HL-60 (cell line): ENCODE measurements at regions not wholly inside any gene's neighbourhood (a gene's known extent, or its start where the extent isn't known, plus 50 kb on each side); places are given as distances from the start of the nearest gene placed in this dataset.
"Not testable (repeated sequence)": the region's sequence is repeated elsewhere in the genome, so short reads cannot be mapped to it uniquely, and the experiment has no call there.

Source experiments
- DNase-seq, 2 experiments: peaks; one replicate each; pipeline ENCODE4 v3.0.0-alpha.2; 2010 to 2020; ENCODE audit warnings: low read depth in 1 of 2, low spot score in 1 of 2
- H3K27ac ChIP-seq: fragments of 250-450 bp; sonication (Bioruptor Pico); replicated peaks from 2 replicates; pipeline ENCODE4 v1.5.1; 2020; ENCODE audit warnings: mild to moderate bottlenecking, moderate library complexity
- H3K27me3 ChIP-seq: fragments of 250-450 bp; sonication (Bioruptor Pico); 2 replicates; pipeline ENCODE4 v1.5.1; 2021; ENCODE audit warnings: mild to moderate bottlenecking, moderate library complexity; ENCODE audit not compliant: insufficient read depth, poor library complexity, severe bottlenecking
- H3K4me3 ChIP-seq: replicated peaks from 2 replicates; pipeline ENCODE4 v1.5.1; 2011; ENCODE audit warnings: mild to moderate bottlenecking, control low read depth, low read length; ENCODE audit not compliant: insufficient read depth
- GABPA ChIP-seq: IDR thresholded peaks from 2 replicates; pipeline ENCODE4 v1.6.1; 2012; ENCODE audit warnings: low read depth
- POLR2AphosphoS5 ChIP-seq: IDR thresholded peaks from 2 replicates; pipeline ENCODE4 v1.6.1; 2012; ENCODE audit warnings: low read depth
- SPI1 ChIP-seq: IDR thresholded peaks from 2 replicates; pipeline ENCODE4 v1.6.1; 2012; ENCODE audit warnings: low read depth, mild to moderate bottlenecking, borderline replicate concordance
- TF ChIP-seq, protein P1 (sequence below): IDR thresholded peaks from one replicate; pipeline ENCODE4 v1.5.1; 2011; ENCODE audit warnings: low read length, control low read depth, inconsistent platforms; ENCODE audit not compliant: insufficient read depth
- TF ChIP-seq, protein P2 (sequence below): IDR thresholded peaks from 2 replicates; pipeline ENCODE4 v1.6.1; 2012; ENCODE audit warnings: low read depth; ENCODE audit not compliant: insufficient replicate concordance

DNA sequence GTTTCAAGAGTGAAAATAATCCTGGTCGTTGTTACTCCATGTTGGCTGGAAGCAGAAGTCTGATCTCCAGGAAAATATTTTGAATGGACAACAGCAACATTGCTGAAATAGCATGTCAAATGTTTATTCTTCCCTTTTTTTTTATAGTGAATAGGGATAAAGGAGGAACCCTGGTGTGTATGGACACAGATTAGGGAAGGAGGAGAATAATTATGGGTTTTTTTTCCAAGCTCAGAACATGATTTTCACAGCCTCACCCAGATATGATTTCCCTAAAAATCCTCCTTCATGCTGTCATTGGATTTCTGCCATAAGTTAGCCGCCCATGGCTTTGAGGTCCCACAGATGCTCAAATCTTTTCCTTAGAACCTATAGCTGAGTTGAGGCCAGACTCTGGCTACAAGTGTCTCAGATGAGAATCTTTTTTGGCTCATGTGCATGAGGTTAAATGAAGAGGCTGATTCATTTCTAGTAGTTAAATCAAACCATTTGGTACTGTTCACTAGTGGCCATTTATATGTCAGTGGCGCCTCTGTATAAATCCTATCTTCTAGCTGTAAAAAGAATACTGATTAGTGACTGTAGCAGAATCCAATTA lies 65.5 kb upstream of the LIFR start:
- no peak overlapping the region for H3K4me3 ChIP-seq
- no peak overlapping the region for H3K27ac ChIP-seq
- H3K27me3 ChIP-seq = no peaks in the 10 kb centered on the region
- no peak for DNase-seq
- no peak for TF ChIP-seq POLR2AphosphoS5
- TF ChIP-seq, protein P1, sequence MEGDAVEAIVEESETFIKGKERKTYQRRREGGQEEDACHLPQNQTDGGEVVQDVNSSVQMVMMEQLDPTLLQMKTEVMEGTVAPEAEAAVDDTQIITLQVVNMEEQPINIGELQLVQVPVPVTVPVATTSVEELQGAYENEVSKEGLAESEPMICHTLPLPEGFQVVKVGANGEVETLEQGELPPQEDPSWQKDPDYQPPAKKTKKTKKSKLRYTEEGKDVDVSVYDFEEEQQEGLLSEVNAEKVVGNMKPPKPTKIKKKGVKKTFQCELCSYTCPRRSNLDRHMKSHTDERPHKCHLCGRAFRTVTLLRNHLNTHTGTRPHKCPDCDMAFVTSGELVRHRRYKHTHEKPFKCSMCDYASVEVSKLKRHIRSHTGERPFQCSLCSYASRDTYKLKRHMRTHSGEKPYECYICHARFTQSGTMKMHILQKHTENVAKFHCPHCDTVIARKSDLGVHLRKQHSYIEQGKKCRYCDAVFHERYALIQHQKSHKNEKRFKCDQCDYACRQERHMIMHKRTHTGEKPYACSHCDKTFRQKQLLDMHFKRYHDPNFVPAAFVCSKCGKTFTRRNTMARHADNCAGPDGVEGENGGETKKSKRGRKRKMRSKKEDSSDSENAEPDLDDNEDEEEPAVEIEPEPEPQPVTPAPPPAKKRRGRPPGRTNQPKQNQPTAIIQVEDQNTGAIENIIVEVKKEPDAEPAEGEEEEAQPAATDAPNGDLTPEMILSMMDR = no peak
- no peak for TF ChIP-seq GABPA
- TF ChIP-seq, protein P2, sequence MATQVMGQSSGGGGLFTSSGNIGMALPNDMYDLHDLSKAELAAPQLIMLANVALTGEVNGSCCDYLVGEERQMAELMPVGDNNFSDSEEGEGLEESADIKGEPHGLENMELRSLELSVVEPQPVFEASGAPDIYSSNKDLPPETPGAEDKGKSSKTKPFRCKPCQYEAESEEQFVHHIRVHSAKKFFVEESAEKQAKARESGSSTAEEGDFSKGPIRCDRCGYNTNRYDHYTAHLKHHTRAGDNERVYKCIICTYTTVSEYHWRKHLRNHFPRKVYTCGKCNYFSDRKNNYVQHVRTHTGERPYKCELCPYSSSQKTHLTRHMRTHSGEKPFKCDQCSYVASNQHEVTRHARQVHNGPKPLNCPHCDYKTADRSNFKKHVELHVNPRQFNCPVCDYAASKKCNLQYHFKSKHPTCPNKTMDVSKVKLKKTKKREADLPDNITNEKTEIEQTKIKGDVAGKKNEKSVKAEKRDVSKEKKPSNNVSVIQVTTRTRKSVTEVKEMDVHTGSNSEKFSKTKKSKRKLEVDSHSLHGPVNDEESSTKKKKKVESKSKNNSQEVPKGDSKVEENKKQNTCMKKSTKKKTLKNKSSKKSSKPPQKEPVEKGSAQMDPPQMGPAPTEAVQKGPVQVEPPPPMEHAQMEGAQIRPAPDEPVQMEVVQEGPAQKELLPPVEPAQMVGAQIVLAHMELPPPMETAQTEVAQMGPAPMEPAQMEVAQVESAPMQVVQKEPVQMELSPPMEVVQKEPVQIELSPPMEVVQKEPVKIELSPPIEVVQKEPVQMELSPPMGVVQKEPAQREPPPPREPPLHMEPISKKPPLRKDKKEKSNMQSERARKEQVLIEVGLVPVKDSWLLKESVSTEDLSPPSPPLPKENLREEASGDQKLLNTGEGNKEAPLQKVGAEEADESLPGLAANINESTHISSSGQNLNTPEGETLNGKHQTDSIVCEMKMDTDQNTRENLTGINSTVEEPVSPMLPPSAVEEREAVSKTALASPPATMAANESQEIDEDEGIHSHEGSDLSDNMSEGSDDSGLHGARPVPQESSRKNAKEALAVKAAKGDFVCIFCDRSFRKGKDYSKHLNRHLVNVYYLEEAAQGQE = no peak
- TF ChIP-seq SPI1 = no peak

DNA sequence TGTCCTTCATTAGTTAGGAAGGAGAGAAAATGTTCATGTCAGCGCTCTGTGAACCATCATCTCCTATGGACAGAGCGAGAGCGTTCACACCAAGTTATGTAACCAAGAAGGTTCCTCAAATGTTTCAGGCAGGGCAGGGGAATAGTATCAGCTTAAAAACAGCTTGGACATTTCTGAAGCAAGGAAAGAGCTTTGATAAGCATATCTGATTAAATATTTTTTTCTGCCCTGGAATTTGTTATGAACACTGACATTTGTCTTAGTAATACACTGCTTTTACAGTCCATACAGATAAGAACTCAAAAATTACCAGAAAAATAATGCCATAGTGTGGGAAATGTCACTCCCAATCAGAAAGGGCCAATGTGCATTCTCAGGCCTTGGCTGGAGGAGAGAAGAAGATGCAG lies 66.3 kb upstream of the LIFR start:
- Histone ChIP-seq H3K4me3 (no peak overlapping the region), H3K27me3 (no peaks in the 10 kb centered on the region), H3K27ac (no peak overlapping the region)
- DNase-seq = no peak
- TF ChIP-seq, protein P1 = no peak
- TF ChIP-seq SPI1 (no peak), GABPA (no peak), POLR2AphosphoS5 (no peak)
- TF ChIP-seq, protein P2 = no peak

DNA sequence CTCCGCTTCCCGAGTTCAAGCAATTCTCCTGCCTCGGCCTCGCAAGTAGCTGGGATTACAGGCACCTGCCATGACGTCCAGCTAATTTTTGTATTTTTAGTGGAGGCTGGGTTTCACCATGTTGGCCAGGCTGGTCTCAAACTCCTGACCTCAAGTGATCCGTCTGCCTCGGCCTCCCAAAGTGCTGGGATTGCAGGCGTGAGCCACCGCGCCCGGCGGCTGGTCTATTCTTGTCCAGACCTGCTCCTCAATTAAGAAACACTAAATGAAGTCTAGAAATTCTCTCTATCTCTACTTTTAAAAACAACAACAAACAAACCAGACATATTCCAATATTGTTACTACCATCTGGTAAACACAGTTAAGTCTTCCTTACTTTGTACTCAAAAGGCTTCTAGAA lies 68.1 kb upstream of the LIFR start:
- DNase-seq, H3K27me3 ChIP-seq, H3K27ac ChIP-seq, H3K4me3 ChIP-seq: not testable (repeated sequence)

DNA sequence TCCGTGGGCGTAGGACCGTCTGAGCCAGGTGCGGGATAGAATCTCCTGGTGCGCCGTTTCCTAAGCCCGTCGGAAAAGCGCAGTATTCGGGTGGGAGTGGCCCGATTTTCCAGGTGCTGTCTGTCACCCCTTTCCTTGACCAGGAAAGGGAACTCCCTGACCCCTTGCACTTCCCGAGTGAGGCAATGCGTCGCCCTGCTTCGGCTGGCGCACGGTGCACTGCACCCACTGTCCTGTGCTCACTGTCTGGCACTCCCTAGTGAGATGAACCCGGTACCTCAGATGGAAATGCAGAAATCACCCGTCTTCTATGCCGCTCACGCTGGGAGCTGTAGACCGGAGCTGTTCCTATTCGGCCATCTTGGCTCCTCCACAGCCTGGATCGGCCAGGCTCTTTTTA lies 74.9 kb upstream of the LIFR start:
- H3K4me3 ChIP-seq, H3K27me3 ChIP-seq, H3K27ac ChIP-seq, DNase-seq: not testable (repeated sequence)

DNA sequence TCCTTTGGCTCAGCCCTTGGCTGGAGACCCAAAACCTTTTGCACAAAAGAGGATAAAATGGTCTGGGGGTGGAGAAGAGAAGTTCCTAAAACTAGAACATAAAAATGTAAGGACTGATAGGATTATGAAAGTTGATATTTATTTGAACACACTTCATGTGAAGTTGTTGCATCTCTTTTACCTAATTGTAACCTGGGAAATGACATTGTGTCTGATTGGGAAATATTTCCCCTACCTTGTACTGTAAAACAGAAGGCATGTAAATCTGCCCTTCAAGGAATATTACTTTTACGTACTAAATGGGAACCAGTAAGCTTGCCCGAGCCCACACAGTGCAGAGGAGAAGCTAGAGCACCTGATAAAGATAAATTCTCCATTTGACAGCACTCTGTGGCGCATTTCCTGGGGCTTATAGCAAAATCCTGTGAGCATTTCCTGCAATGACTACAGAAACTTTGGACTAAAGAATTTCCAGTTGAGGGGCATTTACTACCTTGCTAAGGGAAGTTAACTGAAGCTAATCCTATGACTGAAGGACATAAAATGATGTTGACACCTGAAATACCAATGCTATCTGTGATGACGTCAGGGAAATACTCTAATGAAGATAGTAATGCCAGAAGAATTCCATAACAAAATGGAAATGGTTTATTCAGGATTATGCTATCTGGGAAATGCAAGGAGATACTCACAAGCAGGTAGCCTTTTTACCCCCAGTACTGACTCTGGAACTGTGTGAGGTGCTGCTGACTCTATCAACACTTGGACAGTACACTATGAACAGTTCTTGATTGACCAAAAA lies 78.3 kb upstream of the LIFR start:
- Histone ChIP-seq H3K4me3 (no peak overlapping the region), H3K27me3 (no peaks in the 10 kb centered on the region), H3K27ac (no peak overlapping the region)
- DNase-seq = no peak
- TF ChIP-seq, protein P2 = no peak
- TF ChIP-seq POLR2AphosphoS5 (no peak), GABPA (no peak), SPI1 (no peak)
- TF ChIP-seq, protein P1 = no peak
